Right cardiac atrium (tissue), 5 donors: ENCODE measurements at regions not wholly inside any gene's neighbourhood (a gene's known extent, or its start where the extent isn't known, plus 50 kb on each side); places are given as distances from the start of the nearest gene placed in this dataset.
"Not testable (repeated sequence)": the region's sequence is repeated elsewhere in the genome, so short reads cannot be mapped to it uniquely, and the experiment has no call there.

ENCODE experiments used
- ATAC-seq, 2 donors: fragments of 200-7000 bp; cut with Tn5 transposase; one replicate each; pipeline versions ENCODE4 v1.8.0 to v1.9.1; 2020; ENCODE audit warnings: moderate library complexity in 2 of 2, mild to moderate bottlenecking in 1 of 2
- DNase-seq, 3 donors: peaks; one replicate each; pipeline ENCODE4 v3.0.0-alpha.2; 2020
- H3K27ac ChIP-seq: one replicate; pipeline ENCODE4 v1.5.1; 2013; ENCODE audit warnings: mild to moderate bottlenecking, low read length, control low read depth, moderate library complexity
- H3K27me3 ChIP-seq: one replicate; pipeline ENCODE4 v1.6.1; 2013; ENCODE audit not compliant: control insufficient read depth, insufficient read depth
- H3K4me1 ChIP-seq: one replicate; pipeline ENCODE4 v1.6.1; 2013; ENCODE audit warnings: low read length; ENCODE audit not compliant: control insufficient read depth, insufficient read depth
- H3K4me3 ChIP-seq: one replicate; pipeline ENCODE4 v1.5.1; 2013; ENCODE audit warnings: low read length, control low read depth
- H3K9me3 ChIP-seq: one replicate; pipeline ENCODE4 v1.6.1; 2013; ENCODE audit warnings: low read length; ENCODE audit not compliant: control insufficient read depth
- WGBS: extraction: QIAGEN DNeasy Blood & Tissue Kit; methylation state at CpG from one replicate; pipeline ENCODE4 v1.1.7; 2013; 5-methylcytosine and 5-hydroxymethylcytosine counted together
- intact Hi-C, 4 donors: fragments of 100-400 bp; cut with DNase I; formaldehyde crosslinking; loops; one replicate each; pipeline versions ENCODE4 v1.11.0 to v1.14.0; 2022 to 2023
- donor health status: healthy with polysubstance abuse.
- donor health status: DM: no; HTN: yes; CAD: no.
- donor health status: DM: no; HTN: no; CAD: no.
- donor health status: DM: no; HTN: yes; CAD: no; lungs with severe emphysema.
- donor health status: DM: yes; HTN: yes; CAD: no.

- H3K27ac ChIP-seq = no peak overlapping the region
- WGBS = 51% methylated on average over 1 of the region's 1 CpG
- no peak for ATAC-seq
- DNase-seq = no peak
- H3K9me3 ChIP-seq = no peaks in the 10 kb centered on the region
- H3K4me3 ChIP-seq = no peak overlapping the region
- no peaks in the 10 kb centered on the region for H3K4me1 ChIP-seq
- H3K27me3 ChIP-seq = no peaks in the 10 kb centered on the region
- intact Hi-C loops = no loop called here
These were observed 1030.4 kb upstream of the ATXN8OS start for GRCh38 chr13:69077267-69077666.

- intact Hi-C loops = no loop called here
- WGBS = 41% methylated on average over 1 of the region's 1 CpG
- Histone ChIP-seq H3K27ac (no peak overlapping the region), H3K9me3 (no peaks in the 10 kb centered on the region), H3K4me3 (no peak overlapping the region), H3K4me1 (no peaks in the 10 kb centered on the region), H3K27me3 (no peaks in the 10 kb centered on the region)
- ATAC-seq = no peak
- no peak for DNase-seq
These were observed 1038.0 kb upstream of the ATXN8OS start for GRCh38 chr13:69069554-69070133.

GRCh38 chr13:69050696-69051095 is 1056.9 kb upstream of the ATXN8OS start:
- Histone ChIP-seq H3K4me3 (no peak overlapping the region), H3K27me3 (no peaks in the 10 kb centered on the region), H3K4me1 (no peaks in the 10 kb centered on the region), H3K9me3 (no peaks in the 10 kb centered on the region), H3K27ac (no peak overlapping the region)
- intact Hi-C loops = no loop called here
- no peak for DNase-seq
- ATAC-seq = no peak
- 79% methylated on average over 1 of the region's 1 CpG for WGBS

GRCh38 chr13:69044629-69045028 is 1063.0 kb upstream of the ATXN8OS start:
- Histone ChIP-seq H3K27ac (no peak overlapping the region), H3K27me3 (no peaks in the 10 kb centered on the region), H3K9me3 (no peaks in the 10 kb centered on the region), H3K4me3 (no peak overlapping the region), H3K4me1 (no peaks in the 10 kb centered on the region)
- ATAC-seq (no peak), DNase-seq (no peak)
- intact Hi-C loops = no loop called here
- 92% methylated on average over 9 of the region's 9 CpGs for WGBS

- ATAC-seq (no peak), DNase-seq (no peak)
- H3K9me3 ChIP-seq = no peaks in the 10 kb centered on the region
- H3K4me3 ChIP-seq = no peak overlapping the region
- WGBS = 80% methylated on average over 2 of the region's 2 CpGs
- no peaks in the 10 kb centered on the region for H3K27me3 ChIP-seq
- intact Hi-C loops = no loop called here
- no peaks in the 10 kb centered on the region for H3K4me1 ChIP-seq
- H3K27ac ChIP-seq = no peak overlapping the region
These were observed 1066.7 kb upstream of the ATXN8OS start for GRCh38 chr13:69040898-69041297.

GRCh38 chr13:69035771-69036170 is 1071.9 kb upstream of the ATXN8OS start:
- no peak overlapping the region for H3K4me3 ChIP-seq
- H3K9me3 ChIP-seq = no peaks in the 10 kb centered on the region
- WGBS = 84% methylated on average over 3 of the region's 3 CpGs
- intact Hi-C loops = no loop called here
- no peak for DNase-seq
- H3K27me3 ChIP-seq = no peaks in the 10 kb centered on the region
- no peak overlapping the region for H3K27ac ChIP-seq
- H3K4me1 ChIP-seq = no peaks in the 10 kb centered on the region
- ATAC-seq = no peak

- H3K27ac ChIP-seq = no peak overlapping the region
- H3K9me3 ChIP-seq = no peaks in the 10 kb centered on the region
- no peak for DNase-seq
- ATAC-seq = no peak
- intact Hi-C loops = no loop called here
- H3K27me3 ChIP-seq = no peaks in the 10 kb centered on the region
- no peak overlapping the region for H3K4me3 ChIP-seq
- no peaks in the 10 kb centered on the region for H3K4me1 ChIP-seq
These were observed 1078.7 kb upstream of the ATXN8OS start for GRCh38 chr13:69028936-69029335.

GRCh38 chr13:69020120-69020519 is 1087.5 kb upstream of the ATXN8OS start:
- Histone ChIP-seq H3K4me3 (no peak overlapping the region), H3K4me1 (no peaks in the 10 kb centered on the region), H3K9me3 (no peaks in the 10 kb centered on the region), H3K27me3 (no peaks in the 10 kb centered on the region), H3K27ac (no peak overlapping the region)
- ATAC-seq = no peak
- intact Hi-C loops = no loop called here
- no peak for DNase-seq

- H3K27ac ChIP-seq, H3K4me3 ChIP-seq, H3K4me1 ChIP-seq, intact Hi-C loops, ATAC-seq, H3K27me3 ChIP-seq, H3K9me3 ChIP-seq, DNase-seq: not testable (repeated sequence)
- WGBS = 81% methylated on average over 9 of the region's 9 CpGs
These were observed 1089.5 kb upstream of the ATXN8OS start for GRCh38 chr13:69018173-69018572.

GRCh38 chr13:69010789-69011188 is 1096.8 kb upstream of the ATXN8OS start:
- Histone ChIP-seq H3K27me3 (no peaks in the 10 kb centered on the region), H3K4me1 (no peaks in the 10 kb centered on the region), H3K4me3 (no peak overlapping the region), H3K9me3 (no peaks in the 10 kb centered on the region), H3K27ac (no peak overlapping the region)
- ATAC-seq = no peak
- intact Hi-C loops = no loop called here
- DNase-seq = no peak
- 89% methylated on average over 3 of the region's 3 CpGs for WGBS

- 79% methylated on average over 5 of the region's 5 CpGs for WGBS
- H3K4me3 ChIP-seq = no peak overlapping the region
- H3K9me3 ChIP-seq = no peaks in the 10 kb centered on the region
- intact Hi-C loops = no loop called here
- DNase-seq (no peak), ATAC-seq (no peak)
- no peak overlapping the region for H3K27ac ChIP-seq
- no peaks in the 10 kb centered on the region for H3K27me3 ChIP-seq
- no peaks in the 10 kb centered on the region for H3K4me1 ChIP-seq
These were observed 1099.1 kb upstream of the ATXN8OS start for GRCh38 chr13:69008499-69008898.

GRCh38 chr13:68998056-68998455 is 1109.6 kb upstream of the ATXN8OS start:
- WGBS = 86% methylated on average over 1 of the region's 1 CpG

More at GRCh38 chr13:68998056-68998455, 1109.6 kb upstream of the ATXN8OS start:
- no peak overlapping the region for H3K4me3 ChIP-seq
- ATAC-seq = no peak
- no peak overlapping the region for H3K27ac ChIP-seq
- H3K27me3 ChIP-seq = no peaks in the 10 kb centered on the region
- DNase-seq = no peak
- intact Hi-C loops = no loop called here
- no peaks in the 10 kb centered on the region for H3K9me3 ChIP-seq
- no peaks in the 10 kb centered on the region for H3K4me1 ChIP-seq
